ENCODE measurements at regions not wholly inside any gene's neighbourhood (a gene's known extent, or its start where the extent isn't known, plus 50 kb on each side); places are given as distances from the start of the nearest gene placed in this dataset.

- DNase-seq (ENCODE audit: low spot score) = no peak
- intact Hi-C loops (cut with DNase I) = no loop called here
Measured at GRCh38 chr3:43783987-43784639, 93.4 kb downstream of the ABHD5 start.

- DNase-seq (ENCODE audit: low spot score) = no peak
- intact Hi-C loops (cut with DNase I) = no loop called here
Measured at GRCh38 chr3:43784640-43785011, 93.9 kb downstream of the ABHD5 start.

- no peak for DNase-seq (ENCODE audit: low spot score)
- intact Hi-C loops (cut with DNase I) = no loop called here
Measured at GRCh38 chr3:43785551-43785950, 94.8 kb downstream of the ABHD5 start.

DNA sequence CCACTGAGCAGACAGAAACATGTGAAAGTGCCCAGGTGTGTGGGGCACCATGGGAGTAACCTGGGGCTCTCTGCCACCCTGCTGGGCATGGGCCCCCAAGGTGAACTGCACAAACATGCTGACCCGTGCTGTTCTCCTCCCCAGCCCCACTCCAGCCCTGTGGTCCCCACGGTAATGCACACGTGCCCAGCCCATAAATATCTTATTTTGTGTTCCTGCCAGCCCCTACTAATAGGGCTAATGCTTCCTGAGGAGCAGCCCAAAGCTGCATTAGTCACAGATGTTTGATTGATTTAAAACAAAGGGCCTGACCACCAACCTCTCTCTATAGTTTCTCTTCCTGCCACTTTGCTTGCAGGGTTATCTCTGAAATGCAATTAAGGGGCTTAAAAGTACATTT lies 95.4 kb downstream of the ABHD5 start:
- intact Hi-C loops (cut with DNase I) = no loop called here

DNA sequence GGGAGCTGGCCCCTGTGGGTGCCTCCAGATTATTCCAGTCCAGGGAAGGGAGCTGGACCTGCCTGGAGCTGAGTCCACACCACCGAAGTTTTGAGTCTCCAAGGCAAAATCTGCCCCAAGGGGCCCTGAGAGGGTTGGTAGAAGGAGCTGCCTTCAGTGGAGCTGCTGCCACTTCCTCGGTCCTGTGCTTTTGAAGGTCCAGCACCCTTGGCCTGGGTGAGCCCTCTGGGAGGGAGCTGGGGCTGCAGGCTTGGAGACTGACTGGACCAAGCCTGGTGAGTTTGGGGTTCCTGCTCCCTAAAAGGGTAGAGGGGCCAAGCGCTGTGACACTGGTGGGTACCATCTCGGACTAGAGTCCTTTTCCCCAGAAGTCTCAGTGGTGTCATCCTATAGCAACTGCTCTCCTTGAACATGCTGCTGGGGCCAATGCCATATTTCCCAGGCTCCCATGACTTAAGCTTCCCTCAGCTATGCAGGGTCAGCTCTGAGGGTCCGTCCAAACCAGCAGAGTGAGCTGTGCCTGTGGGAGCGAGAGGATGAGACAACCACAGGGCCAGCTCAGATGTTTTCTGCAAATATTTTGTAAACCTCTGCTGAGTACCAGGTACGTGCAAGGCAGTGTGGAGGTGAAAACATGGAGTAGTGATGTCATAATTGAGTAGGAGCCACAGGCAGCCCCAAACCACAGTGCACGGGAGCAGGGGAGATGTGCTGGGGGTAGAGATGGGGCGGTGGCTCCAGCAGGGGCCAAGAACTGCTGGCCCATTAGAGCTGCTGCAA lies 96.0 kb downstream of the ABHD5 start:
- no peak for DNase-seq (ENCODE audit: low spot score)
- intact Hi-C loops (cut with DNase I) = no loop called here

More for the DNA sequence above, 95.4 kb downstream of the ABHD5 start:
- no peak for DNase-seq (ENCODE audit: low spot score)

- intact Hi-C loops (cut with DNase I) = no loop called here
- no peak for DNase-seq (ENCODE audit: low spot score)
Measured at GRCh38 chr3:43787330-43787729, 96.6 kb downstream of the ABHD5 start.

GRCh38 chr3:43789028-43789427 lies 98.3 kb downstream of the ABHD5 start:
- DNase-seq (ENCODE audit: low spot score) = no peak
- intact Hi-C loops (cut with DNase I) = no loop called here

GRCh38 chr3:43790060-43790459 lies 99.3 kb downstream of the ABHD5 start:
- intact Hi-C loops (cut with DNase I) = no loop called here

GRCh38 chr3:43790476-43790875 lies 99.7 kb downstream of the ABHD5 start:
- intact Hi-C loops (cut with DNase I) = no loop called here
- DNase-seq (ENCODE audit: low spot score) = no peak

More at GRCh38 chr3:43790060-43790459, 99.3 kb downstream of the ABHD5 start:
- DNase-seq (ENCODE audit: low spot score) = no peak

DNA sequence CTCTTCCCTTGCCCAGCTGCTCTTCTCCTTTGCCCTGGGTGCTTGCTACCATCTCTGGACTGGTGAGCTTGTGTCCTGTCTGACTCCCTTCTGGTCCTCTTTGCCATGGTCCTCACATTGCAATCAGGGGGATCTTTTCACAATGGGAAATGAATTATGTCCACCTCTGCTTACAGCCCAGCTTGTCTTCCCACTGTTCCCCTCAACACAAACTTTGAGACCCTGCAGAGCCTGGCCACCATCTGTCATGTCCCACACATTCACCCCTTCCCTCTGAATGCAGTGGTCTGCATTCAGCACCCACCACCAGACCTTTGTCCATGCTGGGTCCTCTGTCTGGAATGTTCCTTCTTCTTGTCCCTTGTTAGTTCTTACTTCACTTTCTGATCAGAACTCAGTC lies 100.5 kb downstream of the ABHD5 start:
- intact Hi-C loops (cut with DNase I) = no loop called here
- no peak for DNase-seq (ENCODE audit: low spot score)

GRCh38 chr3:43792904-43793303 lies 102.2 kb downstream of the ABHD5 start:
- intact Hi-C loops (cut with DNase I) = no loop called here

GRCh38 chr3:43793648-43794372 lies 103.1 kb downstream of the ABHD5 start:
- no peak for DNase-seq (ENCODE audit: low spot score)

More at GRCh38 chr3:43792904-43793303, 102.2 kb downstream of the ABHD5 start:
- DNase-seq (ENCODE audit: low spot score) = no peak

GRCh38 chr3:43794776-43795175 lies 104.0 kb downstream of the ABHD5 start:
- intact Hi-C loops (cut with DNase I) = no loop called here
- DNase-seq (ENCODE audit: low spot score) = no peak

More at GRCh38 chr3:43793648-43794372, 103.1 kb downstream of the ABHD5 start:
- intact Hi-C loops (cut with DNase I) = no loop called here

DNA sequence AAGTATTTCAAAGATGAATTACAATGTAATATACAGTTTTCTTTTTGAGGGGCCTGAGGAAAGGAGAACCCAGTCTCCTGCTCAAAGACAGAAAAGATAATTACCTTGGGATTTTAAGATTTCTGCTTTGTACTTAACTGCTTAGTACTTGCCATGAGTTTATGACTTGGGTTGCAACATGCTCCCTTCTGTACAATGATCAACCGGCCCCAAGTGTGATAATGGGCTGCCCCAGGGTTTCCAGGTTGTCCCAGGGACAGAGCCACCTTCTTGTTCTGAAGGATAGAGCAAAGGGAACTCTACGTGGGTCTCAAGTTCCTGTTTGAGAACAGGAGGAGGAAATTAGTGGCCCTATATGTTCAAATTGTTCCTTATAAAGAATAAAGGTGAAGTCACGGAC lies 104.8 kb downstream of the ABHD5 start:
- intact Hi-C loops (cut with DNase I) = no loop called here
- DNase-seq (ENCODE audit: low spot score) = no peak

DNA sequence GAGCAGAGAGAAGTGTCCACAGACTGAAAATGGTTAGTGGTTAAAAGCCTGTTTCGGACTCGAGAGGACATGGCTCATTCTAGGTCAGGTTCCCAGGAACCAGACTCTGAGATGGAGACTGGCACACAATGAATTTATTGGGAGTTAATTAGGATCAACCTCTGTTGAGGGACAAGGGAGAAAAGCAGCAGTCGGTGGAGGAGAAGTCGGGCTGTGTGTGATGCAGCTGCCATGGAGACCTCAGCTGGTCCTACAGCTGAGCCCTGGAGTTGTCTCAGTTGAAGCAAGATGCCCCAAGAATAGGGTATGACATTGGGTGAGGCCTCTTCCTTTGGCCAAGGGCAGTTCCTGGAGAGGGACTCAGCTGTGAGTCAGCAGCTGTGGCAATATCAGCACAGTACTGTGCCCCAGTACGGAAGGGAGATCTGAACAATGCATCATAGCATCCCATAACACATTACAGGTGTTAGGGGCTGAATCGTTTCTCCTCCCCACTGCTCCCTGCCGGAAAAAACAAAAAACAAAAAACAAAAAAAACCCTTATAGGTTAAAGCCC lies 105.4 kb downstream of the ABHD5 start:
- no peak for DNase-seq (ENCODE audit: low spot score)
- intact Hi-C loops (cut with DNase I) = no loop called here

GRCh38 chr3:43797794-43798193 lies 107.1 kb downstream of the ABHD5 start:
- DNase-seq (ENCODE audit: low spot score) = no peak
- intact Hi-C loops (cut with DNase I) = no loop called here

GRCh38 chr3:43810797-43811196 lies 120.1 kb downstream of the ABHD5 start:
- intact Hi-C loops (cut with DNase I) = no loop called here
- DNase-seq (ENCODE audit: low spot score) = no peak

DNA sequence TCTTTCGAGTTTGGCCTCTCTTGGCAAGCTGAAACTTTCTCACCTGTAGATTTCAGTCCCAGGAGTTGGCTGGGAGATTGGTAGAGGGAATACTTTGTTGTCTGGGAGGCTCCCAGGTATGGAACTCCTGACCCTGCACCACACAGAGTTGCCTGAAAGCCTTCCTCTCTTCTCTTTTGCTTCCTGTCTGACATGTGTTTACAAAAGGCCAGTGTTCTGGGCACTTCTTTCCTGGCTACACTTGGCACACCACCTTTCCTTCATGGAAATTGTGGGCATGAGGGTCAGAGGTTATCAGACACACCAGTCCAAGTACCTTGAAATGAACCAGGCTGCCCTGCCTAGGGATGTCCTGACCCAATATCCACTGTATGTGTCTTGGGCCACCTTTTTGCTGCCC lies 123.7 kb downstream of the ABHD5 start:
- intact Hi-C loops (cut with DNase I) = no loop called here
- no peak for DNase-seq (ENCODE audit: low spot score)

GRCh38 chr3:43816372-43816771 lies 125.6 kb downstream of the ABHD5 start:
- DNase-seq (ENCODE audit: low spot score) = no peak
- intact Hi-C loops (cut with DNase I) = no loop called here

GRCh38 chr3:43817064-43817463 lies 126.3 kb downstream of the ABHD5 start:
- intact Hi-C loops (cut with DNase I) = no loop called here

More at GRCh38 chr3:43817064-43817463, 126.3 kb downstream of the ABHD5 start:
- no peak for DNase-seq (ENCODE audit: low spot score)
